Kidney glomerular epithelial cell (primary cell): ENCODE measurements at regions not wholly inside any gene's neighbourhood (a gene's known extent, or its start where the extent isn't known, plus 50 kb on each side); places are given as distances from the start of the nearest gene placed in this dataset.

Experiments
- DNase-seq: peaks from one replicate; lab custom pipeline; 2025; lab: John Stamatoyannopoulos, UW

GRCh38 chr15:39451871-39452270, 129.0 kb upstream of the THBS1 start:
- no peak for DNase-seq

DNA sequence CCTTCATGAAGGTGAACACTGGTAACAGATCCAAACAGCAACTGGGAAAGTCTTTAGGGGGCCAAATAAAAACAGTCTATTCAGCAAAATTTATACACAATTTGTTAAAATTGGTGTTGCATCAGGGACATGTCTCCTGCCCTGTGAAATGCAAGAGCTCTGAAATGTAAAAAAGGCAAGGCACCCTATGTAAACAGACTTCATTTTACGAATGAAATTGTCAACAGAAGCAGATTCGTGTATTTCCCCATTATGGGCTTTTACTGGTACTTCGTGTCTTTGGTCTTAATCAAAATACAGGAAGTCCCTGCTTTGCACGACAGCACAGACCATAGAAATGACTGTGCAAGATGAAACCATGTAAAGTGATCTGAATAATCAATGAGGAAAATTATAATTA, 127.3 kb upstream of the THBS1 start:
- no peak for DNase-seq

DNA sequence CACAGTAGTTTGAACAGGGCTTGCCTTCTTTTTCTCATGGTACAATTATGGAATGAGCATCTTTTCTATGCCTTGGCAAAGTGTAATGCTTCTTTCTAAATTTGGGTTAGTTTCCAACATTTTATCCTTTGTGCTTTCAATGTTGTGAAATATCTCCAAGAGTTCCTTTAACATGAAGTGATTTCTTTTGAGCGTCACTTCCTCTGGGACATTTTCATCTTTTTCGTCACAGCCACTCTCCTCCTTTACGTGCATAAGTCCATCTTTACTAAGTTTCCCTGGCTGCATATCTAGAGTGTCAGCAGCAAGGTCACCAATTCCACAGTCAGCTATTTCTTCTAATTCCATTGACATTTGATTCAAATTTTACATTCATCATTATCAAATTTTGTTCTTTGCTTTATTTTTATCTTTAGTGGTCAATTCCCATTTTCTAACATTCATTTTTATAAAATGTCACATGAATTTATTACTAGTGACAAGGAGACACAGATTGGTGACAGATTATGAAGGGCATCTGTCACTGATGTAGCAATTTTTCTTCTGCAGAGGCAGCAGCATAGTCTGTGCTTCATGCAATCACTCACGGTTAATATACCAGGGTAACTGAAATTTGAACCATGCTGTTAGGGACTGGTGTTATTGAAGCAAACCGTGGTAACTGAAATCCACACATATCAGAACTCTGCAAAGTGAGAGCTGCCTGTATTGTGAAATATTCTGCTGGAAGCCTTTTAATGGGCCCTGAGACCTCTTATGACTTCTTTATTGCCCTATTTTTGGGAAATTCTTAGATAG, 126.5 kb upstream of the THBS1 start:
- DNase-seq = no peak

DNA sequence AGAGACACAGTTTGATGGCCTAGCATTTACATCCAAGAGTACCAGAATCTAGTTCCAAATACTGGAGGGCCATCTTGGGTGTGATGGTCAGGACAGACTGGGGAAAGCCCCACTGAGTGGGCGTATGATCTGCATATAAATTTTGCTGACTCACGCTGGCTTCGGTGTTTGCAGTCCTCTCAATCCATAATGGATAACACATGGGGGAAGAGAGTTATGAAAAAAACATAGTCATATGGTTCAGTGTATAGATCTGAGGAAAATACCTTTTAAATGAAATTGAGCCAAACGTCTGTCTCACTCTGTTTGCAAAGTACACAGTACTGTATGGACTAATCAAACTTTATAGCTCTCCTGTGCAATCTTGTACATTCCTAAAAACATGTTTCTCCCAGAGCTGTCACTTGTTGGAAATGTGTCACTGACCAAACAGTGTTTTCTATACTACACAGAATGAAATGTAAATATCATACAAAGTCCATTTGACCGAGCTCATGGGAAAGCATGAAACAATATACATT, 125.3 kb upstream of the THBS1 start:
- DNase-seq = no peak

DNA sequence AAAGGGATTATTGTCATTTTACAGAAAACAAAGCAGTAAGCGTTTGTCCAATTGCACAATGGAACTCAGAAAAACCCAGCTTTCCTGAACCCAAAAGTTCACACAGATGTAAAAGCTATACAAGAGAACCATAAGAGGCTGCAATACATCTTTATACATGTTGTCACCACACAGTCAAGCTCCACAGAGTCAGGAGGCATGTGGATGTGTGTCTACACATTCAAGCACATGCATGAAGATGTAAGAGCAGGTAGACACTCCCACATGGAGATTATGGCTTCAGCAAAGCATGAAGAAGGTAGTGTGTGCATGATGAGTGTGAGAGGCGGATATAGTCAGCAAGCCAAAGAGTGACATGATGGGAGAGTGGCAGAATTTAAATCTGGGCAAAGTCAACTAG, 124.7 kb upstream of the THBS1 start:
- no peak for DNase-seq

- no peak for DNase-seq
Observed at GRCh38 chr15:39456582-39457330, 124.1 kb upstream of the THBS1 start.

- DNase-seq = no peak
Observed at GRCh38 chr15:39458131-39458530, 122.7 kb upstream of the THBS1 start.

DNA sequence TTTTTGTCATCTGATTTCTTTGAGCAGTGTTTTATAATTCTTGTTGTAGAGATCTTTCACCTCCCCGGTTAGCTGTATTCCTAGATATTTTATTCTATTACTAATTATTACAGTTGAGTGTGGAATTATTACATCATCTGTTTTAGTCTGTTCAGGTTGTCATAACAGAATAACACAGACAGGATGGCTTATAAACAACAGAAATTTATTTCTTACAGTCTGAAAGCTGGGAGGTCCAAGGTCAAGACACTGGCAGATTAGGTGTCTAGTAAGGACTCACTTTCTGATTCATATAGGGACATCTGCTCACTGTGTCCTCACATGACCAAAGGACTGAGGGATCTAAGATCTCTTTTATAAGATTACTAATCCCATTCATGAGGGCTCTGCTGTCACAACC, 121.3 kb upstream of the THBS1 start:
- no peak for DNase-seq

GRCh38 chr15:39460748-39461147, 120.1 kb upstream of the THBS1 start:
- no peak for DNase-seq

GRCh38 chr15:39461536-39462130, 119.2 kb upstream of the THBS1 start:
- DNase-seq = no peak

- DNase-seq = no peak
Observed at GRCh38 chr15:39462691-39463090, 118.2 kb upstream of the THBS1 start.

- DNase-seq = no peak
Observed at GRCh38 chr15:39465843-39466749, 114.8 kb upstream of the THBS1 start.

- no peak for DNase-seq
Observed at GRCh38 chr15:39466750-39467105, 114.2 kb upstream of the THBS1 start.

GRCh38 chr15:39468331-39468730, 112.5 kb upstream of the THBS1 start:
- DNase-seq = no peak

- no peak for DNase-seq
Observed at GRCh38 chr15:39468828-39469227, 112.1 kb upstream of the THBS1 start.

DNA sequence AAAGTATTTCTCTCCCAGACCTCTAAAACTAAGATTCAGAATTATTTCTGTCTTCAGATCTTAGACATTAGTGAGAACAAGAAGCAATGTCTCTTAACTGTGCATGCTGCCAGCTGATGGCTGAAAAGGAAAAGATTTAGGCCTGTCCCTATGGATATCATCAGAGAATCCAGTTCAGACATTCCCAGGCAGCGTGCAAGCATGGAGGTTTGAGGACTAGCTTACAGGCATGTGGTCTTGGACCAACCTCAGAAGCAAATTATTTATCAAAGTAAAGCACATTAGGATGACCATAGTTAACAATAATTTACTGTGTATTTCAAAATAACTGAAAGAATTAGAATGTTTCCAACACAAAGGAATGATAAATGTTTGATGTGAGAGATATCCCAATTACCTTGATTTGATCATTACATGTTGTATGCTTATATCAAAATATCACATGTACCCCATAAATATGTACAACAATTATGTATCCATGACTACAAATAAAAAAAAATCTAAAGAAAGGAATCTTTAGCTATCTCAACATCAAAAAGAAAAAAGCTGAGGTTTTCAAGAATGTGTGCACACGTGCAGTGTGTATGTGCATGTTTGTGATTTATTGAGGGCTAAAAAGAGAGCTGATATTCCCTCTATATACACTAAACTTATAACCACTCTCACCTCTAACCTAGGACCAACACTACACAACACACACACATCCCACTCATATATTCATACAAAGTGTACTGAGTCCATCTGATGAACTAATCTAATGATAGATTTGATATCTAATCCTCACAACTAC, 108.9 kb upstream of the THBS1 start:
- DNase-seq = no peak

DNA sequence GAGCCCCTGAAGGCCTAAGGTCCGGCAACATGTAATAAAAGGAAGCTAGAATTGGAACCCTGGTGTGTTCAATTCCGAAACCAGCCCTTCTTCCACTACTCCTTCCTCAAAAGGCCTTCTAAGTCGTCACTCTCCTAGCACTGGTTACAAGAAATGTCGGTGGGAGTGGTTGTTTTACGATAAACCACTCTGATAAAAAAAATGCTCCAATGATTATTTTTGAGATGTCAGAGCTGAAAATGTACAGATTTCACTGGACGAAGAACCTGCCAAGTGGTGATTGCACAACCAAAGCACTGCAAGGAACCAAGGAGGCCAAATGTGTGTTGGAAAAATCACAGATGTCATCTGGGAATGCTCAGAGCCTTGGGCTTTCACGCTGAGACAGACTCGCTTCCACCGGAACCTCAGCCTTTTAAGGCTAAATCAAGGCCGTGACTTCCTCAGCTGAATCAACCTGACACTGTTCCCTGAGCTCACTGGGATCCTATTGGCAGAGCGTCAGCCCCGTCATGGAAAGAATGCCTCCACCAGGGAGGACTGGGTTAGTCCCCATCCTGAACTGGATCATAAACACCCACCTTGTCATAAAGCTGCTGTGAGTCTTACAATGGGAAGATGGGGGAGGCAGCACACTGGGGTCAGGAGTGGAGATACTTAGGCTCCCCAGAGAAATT, 108.1 kb upstream of the THBS1 start:
- no peak for DNase-seq

DNA sequence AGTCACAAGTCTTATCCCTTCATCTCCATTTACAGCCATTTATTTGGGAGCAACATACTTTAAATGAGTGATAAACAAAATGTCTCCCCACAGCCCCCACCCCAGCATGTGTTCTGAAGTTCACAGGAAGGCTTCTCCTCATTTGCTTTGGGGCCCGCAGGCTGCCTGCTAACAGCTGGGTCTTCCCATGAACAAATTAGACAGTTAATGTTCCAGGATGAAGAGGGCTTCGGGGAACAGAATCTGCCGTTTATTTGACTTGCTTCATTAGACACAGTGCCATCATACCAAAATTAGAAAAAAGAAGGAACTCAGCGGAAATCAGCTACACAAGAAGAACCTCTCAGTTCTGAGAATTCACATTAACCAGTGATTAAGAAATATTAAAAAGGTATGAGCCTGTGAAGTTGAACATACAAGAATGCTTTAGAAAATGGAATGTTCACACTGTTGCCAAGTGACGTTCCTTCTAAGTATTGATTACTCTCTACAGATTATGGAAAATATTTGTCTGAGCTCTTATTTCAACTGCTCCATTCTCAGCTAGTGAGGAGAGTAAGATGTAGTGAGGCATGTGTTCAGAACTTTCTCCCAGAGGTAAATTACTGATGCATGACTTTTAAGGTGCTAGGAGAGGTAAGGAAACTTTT, 107.5 kb upstream of the THBS1 start:
- DNase-seq = no peak

DNA sequence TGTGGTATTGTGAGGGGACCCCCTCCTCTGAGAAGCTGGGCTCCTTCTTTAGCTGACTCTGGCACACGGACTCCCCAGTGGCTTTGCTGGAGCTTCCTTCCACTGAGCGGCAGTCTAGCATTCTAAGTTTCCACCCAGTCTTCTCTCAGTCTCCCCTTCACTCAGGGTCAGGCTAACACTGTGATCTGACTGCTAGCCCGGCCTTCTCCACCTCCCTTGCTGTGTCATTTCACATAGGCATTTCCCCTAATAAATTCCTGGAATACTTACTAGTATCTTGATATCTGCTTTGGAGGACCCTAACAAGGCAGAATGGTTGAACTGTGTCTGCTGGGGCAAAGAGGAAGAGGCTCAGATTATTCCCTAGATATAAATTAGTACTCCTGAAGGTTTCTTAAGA, 106.2 kb upstream of the THBS1 start:
- no peak for DNase-seq

DNA sequence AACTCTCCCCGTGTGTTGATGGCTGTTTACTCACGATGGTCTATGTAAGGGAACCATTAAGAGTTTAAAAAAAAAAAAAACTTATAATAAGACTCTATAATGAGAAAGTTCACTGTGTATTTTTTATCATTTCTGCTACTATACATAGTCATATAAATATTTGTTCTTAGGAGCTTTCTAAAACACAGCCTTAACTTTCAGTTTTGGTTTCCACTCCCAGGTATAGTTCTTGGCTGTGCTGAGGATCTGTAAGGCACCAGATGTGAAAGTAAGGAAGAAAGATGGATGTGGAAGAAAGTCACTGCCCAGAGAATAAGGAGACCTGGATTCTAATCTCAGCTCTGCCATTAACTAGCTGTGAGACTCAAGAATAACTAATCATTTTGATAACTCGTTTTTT, 101.9 kb upstream of the THBS1 start:
- no peak for DNase-seq
